DMS79 treated with DMSO at 0.1 percent for 48 hours (cell line): ENCODE measurements at regions not wholly inside any gene's neighbourhood (a gene's known extent, or its start where the extent isn't known, plus 50 kb on each side); places are given as distances from the start of the nearest gene placed in this dataset.

Source experiments
- DNase-seq: peaks from one replicate; lab custom pipeline; 2025; lab: John Stamatoyannopoulos, UW

GRCh38 chr11:45724153-45724552 lies 58.7 kb upstream of the CHST1 start:
- peak; percentile 23 for DNase-seq

DNA sequence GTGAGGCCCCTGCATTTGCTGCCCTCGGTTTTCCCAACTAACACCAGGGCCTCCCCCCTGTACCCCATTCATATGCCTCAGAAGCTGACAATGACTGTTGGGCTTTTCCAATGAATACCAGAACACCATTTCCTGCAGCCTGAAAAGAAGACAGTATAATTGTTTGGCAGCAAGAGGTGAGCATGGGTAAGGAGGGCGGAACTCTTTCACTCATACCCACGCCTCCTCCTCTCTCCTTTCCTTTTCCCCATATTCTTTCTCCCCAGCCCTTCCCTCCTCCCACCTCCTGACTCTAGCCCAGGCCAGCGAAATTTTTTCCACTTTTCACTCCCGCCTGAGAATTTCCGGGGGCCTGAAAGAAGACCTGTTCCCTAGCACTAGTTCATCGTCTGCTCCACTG lies 58.0 kb upstream of the CHST1 start:
- DNase-seq = no peak

DNA sequence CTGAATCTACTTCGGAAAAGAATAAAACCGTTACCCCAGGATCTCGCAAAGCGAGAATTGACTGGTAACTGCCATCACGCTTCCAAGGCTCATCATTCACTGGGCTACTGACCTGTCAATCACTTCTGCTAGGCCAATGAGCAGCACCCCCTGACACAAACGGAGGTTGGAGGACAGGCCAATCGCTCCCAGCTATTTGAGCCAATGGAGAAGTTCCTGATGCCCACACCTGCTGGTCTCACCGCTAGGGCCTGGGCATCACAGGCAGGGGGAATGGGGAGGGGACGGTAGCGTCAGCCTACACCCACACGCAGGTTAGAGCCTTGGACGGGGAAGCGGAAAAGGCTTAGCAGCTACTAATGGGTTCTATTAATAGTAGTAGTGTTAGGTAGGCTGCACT lies 56.7 kb upstream of the CHST1 start:
- DNase-seq = no peak

GRCh38 chr11:45717526-45717925 lies 52.1 kb upstream of the CHST1 start:
- DNase-seq = no peak

DNA sequence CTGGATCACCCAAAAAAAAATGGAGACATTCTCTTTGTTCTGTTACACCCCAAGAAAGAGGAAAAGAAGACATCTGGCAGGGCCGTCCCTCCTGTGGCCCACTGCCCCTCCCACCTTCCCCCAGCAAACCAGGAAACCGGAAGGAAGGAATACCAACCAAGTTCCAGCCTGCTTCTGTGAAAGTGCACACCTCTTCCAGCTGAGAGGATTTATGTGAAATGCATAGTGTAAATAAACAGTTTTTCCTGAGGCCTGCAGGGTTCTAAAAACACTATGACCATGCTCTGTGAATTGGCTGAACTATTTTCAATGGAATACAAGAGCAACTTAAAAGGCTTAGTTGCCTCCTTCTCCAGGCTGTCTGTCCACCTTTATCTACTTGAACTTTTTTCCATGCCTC lies 50.0 kb upstream of the CHST1 start:
- DNase-seq = no peak
